HG03442 (cell line): ENCODE measurements at regions not wholly inside any gene's neighbourhood (a gene's known extent, or its start where the extent isn't known, plus 50 kb on each side); places are given as distances from the start of the nearest gene placed in this dataset.
"Not testable (repeated sequence)": the region's sequence is repeated elsewhere in the genome, so short reads cannot be mapped to it uniquely, and the experiment has no call there.

Experiments used
- ATAC-seq: cut with Tn5 transposase; IDR thresholded peaks from one replicate; pipeline ENCODE4 v1.9.1; 2021; ENCODE audit warnings: mild to moderate bottlenecking, moderate library complexity; ENCODE audit not compliant: unreplicated experiment

GRCh38 chr14:22225516-22226140, 363.4 kb downstream of the DAD1 start:
- ATAC-seq = no peak

GRCh38 chr14:22221508-22221907, 367.5 kb downstream of the DAD1 start:
- no peak for ATAC-seq

GRCh38 chr14:22220427-22220826, 368.6 kb downstream of the DAD1 start:
- ATAC-seq = no peak

- ATAC-seq = no peak
Observed at GRCh38 chr14:22218728-22219127, 370.3 kb downstream of the DAD1 start.

GRCh38 chr14:22213120-22213519, 375.9 kb downstream of the DAD1 start:
- ATAC-seq = no peak

GRCh38 chr14:22210906-22211305, 378.1 kb downstream of the DAD1 start:
- ATAC-seq = no peak

GRCh38 chr14:22210026-22210425, 379.0 kb downstream of the DAD1 start:
- no peak for ATAC-seq

- no peak for ATAC-seq
Observed at GRCh38 chr14:22203036-22203435, 386.0 kb downstream of the DAD1 start.

- no peak for ATAC-seq
Observed at GRCh38 chr14:22202313-22202712, 386.7 kb downstream of the DAD1 start.

GRCh38 chr14:22200977-22201605, 387.9 kb downstream of the DAD1 start:
- peak; percentile 92 for ATAC-seq

- not testable (repeated sequence) for ATAC-seq
Observed at GRCh38 chr14:22200131-22200530, 388.9 kb downstream of the DAD1 start.

GRCh38 chr14:22194664-22195063, 394.4 kb downstream of the DAD1 start:
- ATAC-seq = no peak

GRCh38 chr14:22190411-22191191, 398.4 kb downstream of the DAD1 start:
- no peak for ATAC-seq

GRCh38 chr14:22189881-22190280, 399.1 kb downstream of the DAD1 start:
- no peak for ATAC-seq

- ATAC-seq = no peak
Observed at GRCh38 chr14:22188318-22188717, 400.7 kb downstream of the DAD1 start.

GRCh38 chr14:22185789-22186188, 403.2 kb downstream of the DAD1 start:
- no peak for ATAC-seq

GRCh38 chr14:22185191-22185590, 403.8 kb downstream of the DAD1 start:
- ATAC-seq = no peak

GRCh38 chr14:22184830-22185168, 404.2 kb downstream of the DAD1 start:
- no peak for ATAC-seq

GRCh38 chr14:22184157-22184829, 404.7 kb downstream of the DAD1 start:
- ATAC-seq = no peak

GRCh38 chr14:22180045-22180444, 409.0 kb downstream of the DAD1 start:
- no peak for ATAC-seq

GRCh38 chr14:22179190-22179589, 409.8 kb downstream of the DAD1 start:
- no peak for ATAC-seq
